ENCODE measurements at regions not wholly inside any gene's neighbourhood (a gene's known extent, or its start where the extent isn't known, plus 50 kb on each side); places are given as distances from the start of the nearest gene placed in this dataset.

DNA sequence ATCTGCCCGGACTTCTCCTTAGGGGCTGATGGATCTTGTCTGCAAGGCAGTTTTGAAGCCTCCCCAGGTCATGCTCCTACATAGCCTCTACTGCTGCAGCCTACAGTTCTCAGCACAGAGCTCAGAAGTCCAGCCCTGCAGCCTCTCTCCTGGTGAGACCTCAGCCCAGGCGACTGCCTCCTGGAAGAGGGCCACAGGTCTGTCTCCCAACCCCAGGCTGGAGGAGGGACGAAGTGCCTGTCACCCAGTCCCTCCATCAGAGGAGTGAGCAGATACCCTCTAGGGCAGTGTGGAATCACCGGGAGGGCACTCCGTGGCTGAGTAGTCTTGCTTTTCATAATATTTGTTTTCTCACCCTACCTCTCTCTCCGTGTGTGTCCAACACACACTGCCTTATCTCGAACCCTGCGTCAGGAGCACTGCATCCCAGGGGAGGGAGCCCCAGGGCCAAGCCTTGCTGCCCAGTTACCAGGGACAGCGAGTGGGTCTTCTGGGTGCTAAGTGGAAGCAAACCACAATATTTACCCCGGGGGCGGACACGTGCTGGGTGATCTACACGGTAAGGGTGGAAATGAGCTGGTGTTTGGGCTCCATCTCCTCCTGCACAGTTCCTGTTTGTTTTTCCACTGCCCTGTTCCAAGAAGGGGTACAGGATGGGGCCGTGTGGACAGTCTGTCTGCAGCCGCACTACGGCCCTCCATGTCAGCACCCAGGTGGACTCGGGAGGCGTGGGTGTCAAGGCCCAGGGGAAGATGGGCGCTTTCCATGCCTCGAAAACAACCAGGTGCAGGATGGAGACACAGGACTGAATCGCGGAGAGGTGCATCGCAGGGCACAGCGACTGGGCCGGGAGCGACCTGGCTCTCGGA lies 133.7 kb upstream of the HSD17B12 start:
- TF ChIP-seq POLR2AphosphoS5 (IDR thresholded peaks at IDR 0.05; ENCODE audit: borderline replicate concordance, low read depth, low read length), result no peak
- no peak for TF ChIP-seq EZH2 (IDR thresholded peaks at IDR 0.05)
- TF ChIP-seq FOXP2 (optimal IDR thresholded peaks at IDR 0.05; ENCODE audit: control extremely low read depth, extremely low read length, insufficient read depth), result no peak
